Brain microvascular endothelial cell (primary cell): ENCODE measurements at regions not wholly inside any gene's neighbourhood (a gene's known extent, or its start where the extent isn't known, plus 50 kb on each side); places are given as distances from the start of the nearest gene placed in this dataset.

Experiments used
- DNase-seq: peaks from one replicate; pipeline ENCODE4 v3.0.0-alpha.2; 2020
- H3K27ac ChIP-seq: fragments of 250-450 bp; sonication (Bioruptor Pico); 2 replicates; pipeline ENCODE4 v1.5.1; 2020; ENCODE audit warnings: mild to moderate bottlenecking, moderate library complexity
- H3K27me3 ChIP-seq: fragments of 250-450 bp; sonication (Bioruptor Pico); replicated peaks from 2 replicates; pipeline ENCODE4 v1.5.1; 2020; ENCODE audit warnings: mild to moderate bottlenecking
- H3K36me3 ChIP-seq: fragments of 250-450 bp; sonication (Bioruptor Pico); replicated peaks from 2 replicates; pipeline ENCODE4 v1.5.1; 2020; ENCODE audit warnings: mild to moderate bottlenecking
- H3K4me3 ChIP-seq: 2 replicates; pipeline ENCODE4 v1.5.1; 2011; ENCODE audit warnings: low read depth, mild to moderate bottlenecking, control low read depth, low read length, moderate library complexity
- in situ Hi-C: cut with HindIII; loops from 2 replicates; pipeline ENCODE4 v1.10.0; 2017; ENCODE audit warnings: low sequenced_read_pairs, low pct_ligation_motif_present
- TF ChIP-seq, protein P1 (sequence below): IDR thresholded peaks from 2 replicates; pipeline ENCODE4 v1.5.1; 2011; ENCODE audit warnings: low read depth, mild to moderate bottlenecking, moderate library complexity, low read length, control low read depth, inconsistent platforms; ENCODE audit errors: missing control alignments

DNA sequence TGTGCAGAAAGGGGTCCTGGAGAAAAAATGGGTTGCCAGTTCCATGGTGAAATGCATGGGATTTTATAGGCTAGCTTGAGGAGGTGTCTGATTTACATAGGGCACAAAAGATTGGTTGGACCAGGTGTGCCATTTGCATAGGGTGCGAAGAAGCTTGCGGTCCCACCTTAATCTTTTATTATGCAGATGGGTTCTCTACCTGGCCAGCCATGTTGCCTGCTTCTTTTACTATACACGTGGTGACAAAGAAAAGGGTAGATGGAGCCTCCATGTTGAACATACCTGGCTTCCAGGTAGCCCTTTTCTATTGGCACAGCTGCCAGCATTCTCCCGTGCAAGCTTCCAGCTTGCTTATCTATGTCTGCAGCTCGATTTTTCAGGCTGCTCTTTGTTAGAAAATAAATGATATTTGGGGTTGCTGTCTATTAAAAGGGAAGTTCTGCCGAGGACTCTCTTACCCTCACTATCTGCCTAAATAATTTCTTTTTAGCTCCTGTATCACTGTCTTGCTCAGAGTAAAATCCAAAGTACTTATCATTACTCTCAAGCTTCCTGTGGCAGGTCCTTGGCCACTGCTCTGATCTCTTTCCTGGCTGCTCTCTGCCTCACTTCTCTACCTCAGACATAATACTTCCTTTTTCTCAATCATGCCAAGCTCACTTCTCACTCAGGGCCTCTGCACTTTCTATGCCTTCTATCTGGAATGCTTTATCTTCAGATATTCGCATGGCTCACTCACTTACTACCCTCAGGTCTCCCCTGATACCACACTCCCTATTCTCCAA is 216.0 kb upstream of the DAAM1 start:
- H3K27me3 ChIP-seq, result no peaks in the 10 kb centered on the region
- no peaks in the 10 kb centered on the region for H3K36me3 ChIP-seq
- H3K27ac ChIP-seq, result no peak overlapping the region
- TF ChIP-seq, protein P1, sequence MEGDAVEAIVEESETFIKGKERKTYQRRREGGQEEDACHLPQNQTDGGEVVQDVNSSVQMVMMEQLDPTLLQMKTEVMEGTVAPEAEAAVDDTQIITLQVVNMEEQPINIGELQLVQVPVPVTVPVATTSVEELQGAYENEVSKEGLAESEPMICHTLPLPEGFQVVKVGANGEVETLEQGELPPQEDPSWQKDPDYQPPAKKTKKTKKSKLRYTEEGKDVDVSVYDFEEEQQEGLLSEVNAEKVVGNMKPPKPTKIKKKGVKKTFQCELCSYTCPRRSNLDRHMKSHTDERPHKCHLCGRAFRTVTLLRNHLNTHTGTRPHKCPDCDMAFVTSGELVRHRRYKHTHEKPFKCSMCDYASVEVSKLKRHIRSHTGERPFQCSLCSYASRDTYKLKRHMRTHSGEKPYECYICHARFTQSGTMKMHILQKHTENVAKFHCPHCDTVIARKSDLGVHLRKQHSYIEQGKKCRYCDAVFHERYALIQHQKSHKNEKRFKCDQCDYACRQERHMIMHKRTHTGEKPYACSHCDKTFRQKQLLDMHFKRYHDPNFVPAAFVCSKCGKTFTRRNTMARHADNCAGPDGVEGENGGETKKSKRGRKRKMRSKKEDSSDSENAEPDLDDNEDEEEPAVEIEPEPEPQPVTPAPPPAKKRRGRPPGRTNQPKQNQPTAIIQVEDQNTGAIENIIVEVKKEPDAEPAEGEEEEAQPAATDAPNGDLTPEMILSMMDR, result no peak
- no peak overlapping the region for H3K4me3 ChIP-seq
- in situ Hi-C loops, result no loop called here
- DNase-seq, result no peak

DNA sequence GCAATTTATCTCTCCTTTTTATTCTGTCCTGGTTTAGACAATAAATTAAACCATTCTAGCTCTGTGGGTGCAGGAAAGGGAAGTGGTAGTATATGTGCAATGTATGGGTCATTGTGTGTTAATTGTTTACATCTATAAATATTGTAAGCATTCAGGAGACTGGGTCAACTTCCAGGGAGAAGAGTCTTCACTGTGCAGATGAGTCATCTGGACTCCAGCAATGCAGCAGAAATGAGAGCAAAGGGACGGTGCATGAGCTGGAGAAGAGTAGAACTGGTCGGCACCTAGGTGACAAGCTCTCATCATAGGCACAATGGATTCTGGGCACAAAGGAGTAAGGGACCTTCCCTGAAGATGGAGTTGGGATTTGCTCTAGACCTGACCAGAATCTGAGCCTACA is 211.1 kb upstream of the DAAM1 start:
- TF ChIP-seq, protein P1, result no peak
- H3K27me3 ChIP-seq, result no peaks in the 10 kb centered on the region
- H3K27ac ChIP-seq, result no peak overlapping the region
- H3K4me3 ChIP-seq, result no peak overlapping the region
- DNase-seq, result peak; percentile 9
- in situ Hi-C loops, result no loop called here
- no peaks in the 10 kb centered on the region for H3K36me3 ChIP-seq

DNA sequence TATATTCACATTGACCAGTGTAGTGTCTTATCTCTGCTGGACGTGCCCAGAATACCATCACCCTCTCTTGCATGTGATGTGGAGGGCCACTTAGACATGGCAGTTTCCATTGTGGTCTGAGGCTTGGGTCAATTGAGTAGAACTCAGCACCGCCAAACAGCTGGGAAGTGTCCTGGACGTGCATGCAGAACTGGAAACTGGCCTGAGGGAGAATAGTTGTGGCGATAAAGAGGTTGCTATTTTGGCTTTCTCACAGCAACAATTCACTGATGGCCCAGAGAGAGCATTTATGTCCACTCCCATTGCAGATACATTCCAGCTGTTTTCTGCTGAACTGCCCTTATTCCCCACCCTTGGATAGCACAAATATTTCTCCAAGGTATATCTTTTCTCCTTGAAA is 210.1 kb upstream of the DAAM1 start:
- H3K27me3 ChIP-seq, result no peaks in the 10 kb centered on the region
- H3K36me3 ChIP-seq, result no peaks in the 10 kb centered on the region
- H3K4me3 ChIP-seq, result no peak overlapping the region
- no peak overlapping the region for H3K27ac ChIP-seq
- in situ Hi-C loops, result no loop called here
- DNase-seq, result no peak
- TF ChIP-seq, protein P1, result no peak

DNA sequence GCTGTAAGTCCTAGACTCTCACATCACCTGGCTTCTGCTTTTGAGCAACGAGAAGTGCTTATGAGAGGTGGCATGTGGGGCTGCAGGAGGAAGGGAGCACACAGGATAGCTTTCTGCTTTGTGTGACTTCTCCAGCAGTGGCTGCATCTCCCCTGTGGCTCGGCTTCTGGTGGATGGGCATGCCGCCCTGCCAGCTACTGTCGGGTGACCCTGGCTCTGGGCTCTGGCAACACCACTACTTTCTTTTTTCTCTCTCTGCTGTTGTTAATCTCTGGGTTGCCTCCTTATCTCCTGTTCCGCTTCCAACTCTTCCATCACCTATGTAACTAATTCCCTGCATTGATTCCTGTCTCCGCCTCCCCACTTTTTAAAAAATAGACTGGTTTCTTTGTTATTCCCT is 209.1 kb upstream of the DAAM1 start:
- no peak for DNase-seq
- Histone ChIP-seq H3K36me3 (no peaks in the 10 kb centered on the region), H3K27ac (no peak overlapping the region), H3K27me3 (no peaks in the 10 kb centered on the region), H3K4me3 (no peak overlapping the region)
- in situ Hi-C loops, result no loop called here
- TF ChIP-seq, protein P1, result no peak

DNA sequence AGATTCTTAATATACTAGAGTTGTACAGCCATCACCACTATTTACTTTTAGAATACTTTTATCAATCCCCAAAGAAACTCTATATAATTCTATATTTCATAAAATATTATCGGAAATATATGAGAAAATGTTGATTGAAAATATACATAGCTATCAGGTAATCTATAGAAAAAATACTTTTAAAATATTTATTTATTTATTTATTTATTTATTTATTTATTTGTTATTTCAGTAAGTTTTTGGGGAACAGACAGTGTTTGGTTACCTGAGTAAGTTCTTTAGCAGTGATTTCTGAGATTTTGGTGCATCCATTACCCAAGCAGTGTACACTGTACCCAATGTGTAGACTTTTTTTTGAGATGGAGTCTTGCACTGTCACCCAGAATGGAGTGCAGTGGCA is 206.6 kb upstream of the DAAM1 start:
- H3K27me3 ChIP-seq, result no peaks in the 10 kb centered on the region
- no peak overlapping the region for H3K27ac ChIP-seq
- in situ Hi-C loops, result no loop called here
- H3K36me3 ChIP-seq, result no peaks in the 10 kb centered on the region
- H3K4me3 ChIP-seq, result no peak overlapping the region
- no peak for DNase-seq
- TF ChIP-seq, protein P1, result no peak

DNA sequence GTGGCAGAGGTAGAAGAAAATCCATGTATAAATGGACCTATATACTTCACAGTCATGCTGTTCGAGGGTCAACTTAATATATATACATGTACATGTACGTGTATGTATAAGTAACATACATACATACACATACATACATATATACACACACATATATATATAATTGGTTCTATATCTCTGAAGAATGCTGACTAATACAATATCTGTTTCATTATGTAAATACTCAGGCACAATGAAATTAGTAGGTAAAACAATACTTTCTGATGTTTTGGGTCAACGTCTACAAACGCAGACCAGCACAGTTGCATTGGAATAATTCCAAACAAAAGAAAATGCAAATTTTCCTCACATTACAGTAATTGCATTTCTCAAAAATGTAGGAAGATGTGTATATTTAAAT is 202.7 kb upstream of the DAAM1 start:
- Histone ChIP-seq H3K27ac (no peak overlapping the region), H3K4me3 (no peak overlapping the region), H3K36me3 (no peaks in the 10 kb centered on the region), H3K27me3 (no peaks in the 10 kb centered on the region)
- in situ Hi-C loops, result no loop called here
- DNase-seq, result no peak
- TF ChIP-seq, protein P1, result no peak
